ENCODE measurements at regions not wholly inside any gene's neighbourhood (a gene's known extent, or its start where the extent isn't known, plus 50 kb on each side); places are given as distances from the start of the nearest gene placed in this dataset.

- DNase-seq (ENCODE audit: low read depth) = no peak
These were observed 79.4 kb upstream of the RUNX1 start for GRCh38 chr21:35128536-35128935.

DNA sequence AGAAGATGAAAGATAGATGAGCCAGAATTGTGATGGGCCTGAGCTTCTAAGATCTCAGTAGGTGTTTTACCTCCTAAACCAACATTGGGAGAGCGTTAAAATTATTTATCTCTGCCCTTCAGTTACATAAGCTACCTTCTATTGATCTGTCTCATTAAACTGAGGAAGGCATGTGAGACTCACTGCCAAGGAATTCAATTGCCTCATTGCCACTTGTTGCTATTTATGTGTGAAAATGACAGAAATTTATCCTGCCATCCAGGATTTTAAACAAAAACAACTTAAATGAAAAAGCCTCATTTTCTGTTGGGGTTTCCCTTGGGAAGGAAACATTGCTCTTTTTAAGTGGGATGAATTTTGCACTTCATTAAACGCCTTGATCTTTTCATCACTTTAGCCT is 78.7 kb upstream of the RUNX1 start:
- DNase-seq (ENCODE audit: low read depth) = no peak

GRCh38 chr21:35127026-35127425 is 77.9 kb upstream of the RUNX1 start:
- DNase-seq (ENCODE audit: low read depth) = no peak

DNA sequence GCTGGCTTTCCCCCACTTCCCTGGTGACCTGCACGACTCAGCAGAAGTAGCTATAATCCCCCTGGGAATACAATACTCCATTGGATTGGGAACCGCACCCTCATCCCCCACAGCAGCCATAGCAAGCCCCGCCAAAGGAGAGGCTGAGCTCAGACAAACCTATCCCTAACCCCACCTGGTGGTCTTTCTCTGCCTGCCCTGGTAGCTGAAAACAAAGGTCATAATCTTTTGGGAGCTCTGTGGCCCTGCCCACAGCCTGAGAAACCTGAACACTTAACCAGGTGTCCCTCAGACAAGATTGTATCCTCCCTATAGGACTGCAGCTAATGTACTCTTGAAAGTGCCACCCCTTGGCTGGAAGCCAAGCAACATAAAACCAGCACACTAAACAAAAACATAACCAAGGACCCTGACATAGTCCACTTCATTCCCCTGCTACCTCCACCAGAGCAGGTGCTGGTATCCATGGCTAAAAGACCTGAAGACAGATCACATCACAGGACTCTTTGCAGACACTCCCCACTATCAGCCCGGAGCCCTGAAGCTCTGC is 71.6 kb upstream of the RUNX1 start:
- DNase-seq (ENCODE audit: low read depth) = no peak

GRCh38 chr21:35119501-35120047 is 70.5 kb upstream of the RUNX1 start:
- no peak for DNase-seq (ENCODE audit: low read depth)

GRCh38 chr21:35116777-35117176 is 67.7 kb upstream of the RUNX1 start:
- no peak for DNase-seq (ENCODE audit: low read depth)

DNA sequence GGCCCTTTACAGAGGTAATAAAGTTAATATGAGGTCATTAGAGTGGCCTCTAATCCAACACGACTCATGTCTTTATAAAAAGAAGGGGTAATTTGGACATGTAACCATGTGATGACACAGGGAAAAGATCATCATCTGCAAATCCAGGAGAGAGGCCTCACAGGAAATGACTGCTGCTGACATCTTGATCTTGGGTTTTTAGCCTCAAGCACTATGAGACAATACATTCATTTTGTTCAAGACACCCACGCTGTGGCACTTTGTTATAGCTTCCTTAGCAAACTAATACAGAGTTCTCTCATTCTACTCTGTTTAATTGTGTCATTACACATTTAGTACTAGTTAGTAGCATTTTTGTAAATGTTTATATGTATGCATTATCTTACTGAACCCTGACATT is 64.0 kb upstream of the RUNX1 start:
- no peak for DNase-seq (ENCODE audit: low read depth)

DNA sequence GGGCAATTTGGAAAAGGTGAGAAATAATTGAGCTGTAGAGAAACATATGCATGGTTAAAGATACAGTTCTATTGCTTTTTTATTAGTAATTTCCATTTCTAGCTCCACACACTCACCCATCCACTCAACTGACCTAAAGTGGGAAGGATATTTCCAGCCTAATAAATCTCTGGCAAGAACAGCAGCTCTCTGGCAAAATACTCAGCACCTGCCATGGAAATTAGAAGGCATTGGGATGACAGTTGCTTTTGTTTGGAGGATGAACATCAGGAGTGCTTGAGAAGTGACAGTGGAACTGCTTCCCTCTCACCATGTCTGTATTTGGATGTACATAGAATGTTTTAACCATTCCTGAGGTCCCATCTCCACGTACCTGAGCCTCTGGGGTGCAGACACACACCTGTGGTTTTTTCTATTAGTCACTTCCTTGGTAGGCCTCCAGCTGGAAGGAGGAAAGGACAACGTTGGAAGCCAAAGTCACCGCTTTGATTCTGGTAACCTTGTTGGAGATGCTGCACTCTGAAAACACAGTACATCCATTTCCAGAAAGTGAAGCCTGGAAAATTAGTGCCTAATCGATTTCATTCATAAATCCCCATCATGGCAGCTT is 62.3 kb upstream of the RUNX1 start:
- DNase-seq (ENCODE audit: low read depth) = no peak

- no peak for DNase-seq (ENCODE audit: low read depth)
These were observed 59.8 kb upstream of the RUNX1 start for GRCh38 chr21:35108887-35109286.

- DNase-seq (ENCODE audit: low read depth) = no peak
These were observed 58.4 kb upstream of the RUNX1 start for GRCh38 chr21:35107520-35107919.

DNA sequence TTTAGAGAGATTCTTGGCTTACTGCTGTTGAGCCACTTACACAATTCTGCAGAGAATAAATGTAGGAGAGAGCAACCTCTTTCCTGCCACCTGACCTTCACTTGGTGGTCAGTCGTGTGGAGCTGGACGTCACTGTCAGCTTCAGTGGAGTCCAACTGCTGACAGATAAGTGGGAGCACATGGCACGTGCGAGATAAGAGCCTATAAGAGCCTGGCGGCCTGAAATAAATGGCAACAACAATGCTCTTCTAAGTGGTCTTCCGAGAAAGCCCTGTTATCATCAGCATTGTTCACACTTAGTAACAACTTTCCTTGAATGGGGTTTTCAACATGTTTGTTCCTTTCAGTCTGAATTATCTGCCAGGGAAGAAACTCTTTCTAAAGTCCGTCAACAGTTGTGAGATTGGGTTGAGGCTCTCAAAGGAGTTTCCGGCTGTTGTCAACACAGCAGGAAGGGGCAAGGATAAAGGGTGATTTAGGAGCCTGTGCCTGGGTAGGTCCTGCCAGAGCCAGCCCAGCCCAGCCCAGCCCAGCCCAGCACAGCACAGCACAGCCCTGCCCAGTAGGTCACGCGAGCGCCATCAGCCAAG is 57.2 kb upstream of the RUNX1 start:
- no peak for DNase-seq (ENCODE audit: low read depth)

DNA sequence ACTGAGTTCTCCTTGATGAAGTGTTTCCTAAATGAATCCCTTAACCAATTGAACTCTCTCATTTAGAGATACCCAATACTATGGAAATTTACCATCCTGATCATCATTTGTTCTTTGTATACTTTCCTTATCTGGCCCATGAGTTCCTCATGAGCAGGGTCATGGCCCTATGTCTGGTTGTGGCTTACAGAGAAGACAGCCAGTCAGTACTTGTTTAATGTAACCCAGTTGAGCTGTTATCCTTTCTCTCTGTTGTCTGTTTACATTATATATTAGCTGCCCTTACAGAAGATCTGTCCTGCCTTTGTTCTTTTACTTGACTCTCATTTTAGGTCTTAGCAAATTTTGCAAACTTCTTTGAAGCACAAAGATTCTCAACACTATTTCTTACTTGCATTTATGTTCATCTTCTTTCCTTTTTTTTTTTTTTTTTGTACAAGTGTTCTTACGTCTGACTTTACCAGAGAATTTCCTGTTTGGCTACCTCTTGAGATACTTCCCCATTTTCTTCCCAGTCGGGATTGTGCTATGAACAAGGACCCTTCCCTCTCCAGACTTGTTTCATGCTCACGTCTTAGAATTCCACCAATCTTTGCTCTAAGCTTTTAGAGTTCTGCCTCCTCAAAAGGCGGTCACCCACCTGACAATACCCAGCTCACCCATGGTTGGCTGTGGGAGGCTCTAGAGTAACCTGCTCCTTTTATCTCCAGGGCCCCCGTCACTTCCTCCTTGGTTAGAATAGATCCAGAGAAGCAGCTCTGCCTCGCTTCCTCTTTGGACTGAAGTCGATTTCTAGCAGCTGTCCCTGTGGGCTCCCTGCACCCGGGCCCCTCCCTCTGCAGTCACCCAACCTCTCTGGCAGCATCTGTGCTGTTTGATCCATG is 53.6 kb upstream of the RUNX1 start:
- DNase-seq (ENCODE audit: low read depth) = no peak

DNA sequence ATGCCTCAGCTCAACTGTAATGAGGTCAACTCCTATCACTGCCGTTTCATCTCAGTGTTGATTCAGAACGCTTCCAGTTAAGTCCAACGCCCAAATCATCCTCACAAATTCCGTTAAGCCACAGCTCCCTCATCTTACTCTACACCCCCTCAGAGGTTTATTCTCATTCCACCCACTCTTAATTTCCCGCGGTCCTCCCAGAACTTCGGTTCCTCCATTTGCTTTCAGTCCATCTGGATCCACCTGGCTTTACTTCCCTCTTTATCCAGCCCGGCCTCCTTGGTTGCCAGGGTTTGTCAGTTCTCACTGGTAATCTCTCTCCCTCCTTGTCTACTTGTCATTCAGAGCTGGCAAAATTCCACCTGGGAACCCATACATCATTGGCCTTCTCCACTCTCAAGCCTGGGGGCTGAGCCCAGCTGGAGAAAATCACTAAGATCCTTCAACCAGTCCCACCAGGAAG is 51.3 kb upstream of the RUNX1 start:
- DNase-seq (ENCODE audit: low read depth) = no peak

GRCh38 chr21:35099310-35099709 is 50.2 kb upstream of the RUNX1 start:
- DNase-seq (ENCODE audit: low read depth) = no peak

Measured in HS-27A (cell line).